ENCODE measurements at regions not wholly inside any gene's neighbourhood (a gene's known extent, or its start where the extent isn't known, plus 50 kb on each side); places are given as distances from the start of the nearest gene placed in this dataset.

DNA sequence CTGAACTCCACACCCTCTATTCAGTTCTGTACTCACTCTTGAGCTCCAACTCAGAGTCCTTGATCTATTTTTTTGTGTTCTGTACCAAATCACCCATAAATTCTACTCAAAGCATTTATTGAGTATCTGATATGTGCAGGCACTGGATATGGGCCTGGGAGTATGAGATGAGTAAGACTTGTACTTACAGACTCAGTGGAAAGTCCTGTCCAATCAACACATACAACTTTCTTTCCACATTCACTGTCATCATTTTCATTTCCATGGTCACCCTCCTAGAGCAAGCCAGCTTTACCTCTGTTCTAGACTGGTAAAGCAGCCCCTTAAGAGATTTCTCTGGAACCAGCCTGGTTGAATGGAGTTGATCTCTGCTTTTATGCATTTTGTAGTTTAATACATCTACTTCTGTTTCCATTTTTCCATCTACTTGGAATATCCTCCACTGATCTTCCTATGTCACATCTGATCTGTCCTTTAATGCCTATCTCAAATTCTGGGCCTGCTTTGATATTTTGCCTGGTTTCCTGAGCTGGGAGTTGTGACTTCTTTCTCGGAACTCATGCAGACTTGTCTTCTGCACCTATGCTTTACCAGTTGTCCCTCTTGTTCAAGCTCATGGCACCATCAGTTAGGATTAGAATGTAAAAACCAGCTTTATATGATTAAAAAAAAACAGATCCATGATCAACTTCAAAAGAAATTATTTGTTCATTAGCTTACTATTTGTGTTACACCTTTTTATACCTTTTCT is 96.9 kb upstream of the GLS start:
- TF ChIP-seq, protein P1, sequence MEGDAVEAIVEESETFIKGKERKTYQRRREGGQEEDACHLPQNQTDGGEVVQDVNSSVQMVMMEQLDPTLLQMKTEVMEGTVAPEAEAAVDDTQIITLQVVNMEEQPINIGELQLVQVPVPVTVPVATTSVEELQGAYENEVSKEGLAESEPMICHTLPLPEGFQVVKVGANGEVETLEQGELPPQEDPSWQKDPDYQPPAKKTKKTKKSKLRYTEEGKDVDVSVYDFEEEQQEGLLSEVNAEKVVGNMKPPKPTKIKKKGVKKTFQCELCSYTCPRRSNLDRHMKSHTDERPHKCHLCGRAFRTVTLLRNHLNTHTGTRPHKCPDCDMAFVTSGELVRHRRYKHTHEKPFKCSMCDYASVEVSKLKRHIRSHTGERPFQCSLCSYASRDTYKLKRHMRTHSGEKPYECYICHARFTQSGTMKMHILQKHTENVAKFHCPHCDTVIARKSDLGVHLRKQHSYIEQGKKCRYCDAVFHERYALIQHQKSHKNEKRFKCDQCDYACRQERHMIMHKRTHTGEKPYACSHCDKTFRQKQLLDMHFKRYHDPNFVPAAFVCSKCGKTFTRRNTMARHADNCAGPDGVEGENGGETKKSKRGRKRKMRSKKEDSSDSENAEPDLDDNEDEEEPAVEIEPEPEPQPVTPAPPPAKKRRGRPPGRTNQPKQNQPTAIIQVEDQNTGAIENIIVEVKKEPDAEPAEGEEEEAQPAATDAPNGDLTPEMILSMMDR (IDR thresholded peaks at IDR 0.05; ENCODE audit: borderline replicate concordance, control extremely low read depth, extremely low read depth, insufficient read depth, missing control alignments): no peak
- no peak for DNase-seq (ENCODE audit: low spot score)
- in situ Hi-C loops (cut with MboI; ENCODE audit: low sequenced_read_pairs, unreplicated experiment): no loop called here

- no peak for DNase-seq (ENCODE audit: low spot score)
- TF ChIP-seq, protein P1 (IDR thresholded peaks at IDR 0.05; ENCODE audit: borderline replicate concordance, control extremely low read depth, extremely low read depth, insufficient read depth, missing control alignments): no peak
- in situ Hi-C loops (cut with MboI; ENCODE audit: low sequenced_read_pairs, unreplicated experiment): no loop called here
Observed at GRCh38 chr2:190785334-190785733, 95.3 kb upstream of the GLS start.

- in situ Hi-C loops (cut with MboI; ENCODE audit: low sequenced_read_pairs, unreplicated experiment): no loop called here
- DNase-seq (ENCODE audit: low spot score): no peak
- TF ChIP-seq, protein P1 (IDR thresholded peaks at IDR 0.05; ENCODE audit: borderline replicate concordance, control extremely low read depth, extremely low read depth, insufficient read depth, missing control alignments): no peak
Observed at GRCh38 chr2:190786404-190787166, 94.0 kb upstream of the GLS start.

GRCh38 chr2:190787743-190788235 is 92.8 kb upstream of the GLS start:
- TF ChIP-seq, protein P1 (IDR thresholded peaks at IDR 0.05; ENCODE audit: borderline replicate concordance, control extremely low read depth, extremely low read depth, insufficient read depth, missing control alignments): no peak
- in situ Hi-C loops (cut with MboI; ENCODE audit: low sequenced_read_pairs, unreplicated experiment): no loop called here
- no peak for DNase-seq (ENCODE audit: low spot score)

DNA sequence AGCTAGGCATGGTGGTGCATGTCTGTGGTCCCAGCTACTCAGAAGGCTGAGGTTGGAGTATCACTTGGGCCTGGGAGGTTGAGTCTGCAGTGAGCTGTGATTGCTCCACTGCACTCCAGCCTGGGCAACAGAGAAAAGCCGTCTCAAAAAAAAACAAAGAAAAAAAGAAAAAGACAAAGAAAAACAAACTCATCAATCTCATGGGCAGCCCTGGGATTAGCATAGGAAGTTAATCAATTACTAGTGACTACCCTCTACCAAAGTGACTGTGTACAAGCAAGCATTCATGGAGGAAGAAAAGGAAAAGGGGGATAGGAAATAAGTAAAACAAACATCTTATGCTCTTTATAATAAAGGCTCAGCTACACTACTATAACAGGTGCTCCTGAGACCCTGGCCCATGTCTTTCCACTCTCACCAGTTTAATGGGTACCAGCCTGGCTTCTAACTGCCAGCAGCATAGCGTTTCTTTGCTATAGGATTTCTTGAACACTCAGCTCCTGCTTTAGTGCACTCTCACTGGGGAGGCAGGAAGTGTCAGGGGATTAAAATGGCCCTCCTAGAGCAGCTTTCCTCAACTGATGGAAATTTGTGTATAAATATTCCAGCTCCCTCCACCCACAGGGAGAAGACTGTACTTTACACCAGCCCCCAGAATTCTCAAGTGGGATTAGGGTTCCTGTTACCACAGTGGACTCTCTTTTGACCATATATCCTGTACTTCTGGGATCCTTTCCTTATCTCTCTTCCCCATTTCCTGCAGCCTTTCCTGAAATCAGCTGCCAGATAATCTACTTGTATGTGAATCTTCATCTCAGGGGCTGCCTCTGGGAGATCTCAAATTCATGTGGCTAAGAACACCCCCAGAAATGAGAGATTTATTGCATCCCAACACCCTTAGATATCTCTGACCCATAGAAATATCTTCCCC is 91.3 kb upstream of the GLS start:
- TF ChIP-seq, protein P1 (IDR thresholded peaks at IDR 0.05; ENCODE audit: borderline replicate concordance, control extremely low read depth, extremely low read depth, insufficient read depth, missing control alignments): no peak
- no peak for DNase-seq (ENCODE audit: low spot score)
- in situ Hi-C loops (cut with MboI; ENCODE audit: low sequenced_read_pairs, unreplicated experiment): no loop called here
